ENCODE measurements at regions not wholly inside any gene's neighbourhood (a gene's known extent, or its start where the extent isn't known, plus 50 kb on each side); places are given as distances from the start of the nearest gene placed in this dataset.

- DNase-seq (ENCODE audit: low spot score in 2 of 2), result no peak
- no peaks in the 10 kb centered on the region for H3K27me3 ChIP-seq
- H3K4me1 ChIP-seq, result peaks cover 0 to 61% (median 3%) of the 10 kb centered on the region in 4 donors
- H3K9me3 ChIP-seq, result peaks cover 0 to 4% (median 0%) of the 10 kb centered on the region in 4 donors
- 59 to 61% methylated on average over 3 of the region's 3 CpGs for WGBS, 2 donors
- TF ChIP-seq, protein P1, sequence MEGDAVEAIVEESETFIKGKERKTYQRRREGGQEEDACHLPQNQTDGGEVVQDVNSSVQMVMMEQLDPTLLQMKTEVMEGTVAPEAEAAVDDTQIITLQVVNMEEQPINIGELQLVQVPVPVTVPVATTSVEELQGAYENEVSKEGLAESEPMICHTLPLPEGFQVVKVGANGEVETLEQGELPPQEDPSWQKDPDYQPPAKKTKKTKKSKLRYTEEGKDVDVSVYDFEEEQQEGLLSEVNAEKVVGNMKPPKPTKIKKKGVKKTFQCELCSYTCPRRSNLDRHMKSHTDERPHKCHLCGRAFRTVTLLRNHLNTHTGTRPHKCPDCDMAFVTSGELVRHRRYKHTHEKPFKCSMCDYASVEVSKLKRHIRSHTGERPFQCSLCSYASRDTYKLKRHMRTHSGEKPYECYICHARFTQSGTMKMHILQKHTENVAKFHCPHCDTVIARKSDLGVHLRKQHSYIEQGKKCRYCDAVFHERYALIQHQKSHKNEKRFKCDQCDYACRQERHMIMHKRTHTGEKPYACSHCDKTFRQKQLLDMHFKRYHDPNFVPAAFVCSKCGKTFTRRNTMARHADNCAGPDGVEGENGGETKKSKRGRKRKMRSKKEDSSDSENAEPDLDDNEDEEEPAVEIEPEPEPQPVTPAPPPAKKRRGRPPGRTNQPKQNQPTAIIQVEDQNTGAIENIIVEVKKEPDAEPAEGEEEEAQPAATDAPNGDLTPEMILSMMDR (IDR thresholded peaks at IDR 0.05), result no peak
- TF ChIP-seq EP300 (IDR thresholded peaks at IDR 0.05), result no peak
- TF ChIP-seq POLR2A (IDR thresholded peaks at IDR 0.05), result no peak
- no peaks in the 10 kb centered on the region for H3K36me3 ChIP-seq
- H3K27ac ChIP-seq, result peak overlapping the region in 2 of 4 donors; percentile 3 to 60
- H3K4me3 ChIP-seq, result no peak overlapping the region
Observed at GRCh38 chr4:41427931-41428600, 109.9 kb upstream of the LIMCH1 start.

- TF ChIP-seq, protein P1 (IDR thresholded peaks at IDR 0.05), result no peak
- TF ChIP-seq EP300 (IDR thresholded peaks at IDR 0.05) (no peak), POLR2A (IDR thresholded peaks at IDR 0.05) (no peak)
- H3K4me1 ChIP-seq, result peaks cover 0 to 66% (median 6%) of the 10 kb centered on the region in 4 donors
Observed at GRCh38 chr4:41428601-41429279, 109.2 kb upstream of the LIMCH1 start.

GRCh38 chr4:41429280-41429669 lies 108.7 kb upstream of the LIMCH1 start:
- H3K27ac ChIP-seq, result peak overlapping the region in 1 of 4 donors; percentile 3
- no peaks in the 10 kb centered on the region for H3K36me3 ChIP-seq
- no peaks in the 10 kb centered on the region for H3K27me3 ChIP-seq
- WGBS, 2 donors, result 85 to 88% methylated on average over 5 of the region's 5 CpGs
- H3K9me3 ChIP-seq, result peaks cover 0 to 4% (median 0%) of the 10 kb centered on the region in 4 donors
- no peak overlapping the region for H3K4me3 ChIP-seq
- peaks cover 0 to 71% (median 6%) of the 10 kb centered on the region in 4 donors for H3K4me1 ChIP-seq
- no peak for DNase-seq (ENCODE audit: low spot score in 2 of 2)
- TF ChIP-seq, protein P1 (IDR thresholded peaks at IDR 0.05), result no peak
- no peak for TF ChIP-seq EP300 (IDR thresholded peaks at IDR 0.05)
- TF ChIP-seq POLR2A (IDR thresholded peaks at IDR 0.05), result no peak

More at GRCh38 chr4:41428601-41429279, 109.2 kb upstream of the LIMCH1 start:
- DNase-seq (ENCODE audit: low spot score in 2 of 2), result no peak
- Histone ChIP-seq H3K9me3 (peaks cover 0 to 4% (median 0%) of the 10 kb centered on the region in 4 donors), H3K36me3 (no peaks in the 10 kb centered on the region), H3K4me3 (no peak overlapping the region), H3K27ac (peak overlapping the region in 1 of 4 donors; percentile 3), H3K27me3 (no peaks in the 10 kb centered on the region)
- WGBS, 2 donors, result 65 to 70% methylated on average over 8 of the region's 8 CpGs

DNA sequence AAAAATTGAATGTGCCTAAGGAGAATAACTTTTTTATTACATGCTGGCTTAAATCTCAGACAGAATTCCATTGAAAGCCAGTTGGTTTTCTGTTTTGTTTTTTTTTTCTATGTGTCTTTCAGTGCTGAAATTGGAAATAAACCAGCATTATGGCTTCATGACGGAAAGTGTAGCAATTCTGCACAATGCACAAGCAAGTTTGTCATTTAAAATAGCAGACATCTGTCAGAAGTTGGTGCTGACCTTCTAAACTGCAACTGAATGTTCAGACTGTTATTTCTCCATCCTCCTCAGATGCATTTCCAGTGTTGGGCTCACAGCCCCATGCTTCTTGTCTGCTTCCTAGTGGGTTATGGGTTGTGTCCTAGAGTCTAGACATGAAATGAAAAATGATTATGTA lies 107.2 kb upstream of the LIMCH1 start:
- Histone ChIP-seq H3K27me3 (no peaks in the 10 kb centered on the region), H3K9me3 (peaks cover 0 to 4% (median 0%) of the 10 kb centered on the region in 4 donors), H3K4me1 (peaks cover 0 to 66% (median 6%) of the 10 kb centered on the region in 4 donors), H3K27ac (peak overlapping the region in 2 of 4 donors; percentile 45 to 75), H3K4me3 (no peak overlapping the region), H3K36me3 (no peaks in the 10 kb centered on the region)
- WGBS, 2 donors, result 20 to 25% methylated on average over 1 of the region's 1 CpG
- TF ChIP-seq EP300 (IDR thresholded peaks at IDR 0.05) (peak in 1 of 2 donors; percentile 62), POLR2A (IDR thresholded peaks at IDR 0.05) (no peak)
- no peak for DNase-seq (ENCODE audit: low spot score in 2 of 2)

- Histone ChIP-seq H3K9me3 (peaks cover 0 to 4% (median 0%) of the 10 kb centered on the region in 4 donors), H3K4me3 (no peak overlapping the region), H3K4me1 (peaks cover 0 to 66% (median 6%) of the 10 kb centered on the region in 4 donors), H3K36me3 (no peaks in the 10 kb centered on the region), H3K27ac (peak overlapping the region in 2 of 4 donors; percentile 14 to 30), H3K27me3 (no peaks in the 10 kb centered on the region)
- DNase-seq (ENCODE audit: low spot score in 2 of 2), result no peak
- TF ChIP-seq, protein P1 (IDR thresholded peaks at IDR 0.05), result no peak
- TF ChIP-seq POLR2A (IDR thresholded peaks at IDR 0.05) (no peak), EP300 (IDR thresholded peaks at IDR 0.05) (no peak)
- 45 to 66% methylated on average over 1 of the region's 1 CpG for WGBS, 2 donors
Observed at GRCh38 chr4:41431276-41431675, 106.7 kb upstream of the LIMCH1 start.
